ENCODE measurements at regions not wholly inside any gene's neighbourhood (a gene's known extent, or its start where the extent isn't known, plus 50 kb on each side); places are given as distances from the start of the nearest gene placed in this dataset.

DNA sequence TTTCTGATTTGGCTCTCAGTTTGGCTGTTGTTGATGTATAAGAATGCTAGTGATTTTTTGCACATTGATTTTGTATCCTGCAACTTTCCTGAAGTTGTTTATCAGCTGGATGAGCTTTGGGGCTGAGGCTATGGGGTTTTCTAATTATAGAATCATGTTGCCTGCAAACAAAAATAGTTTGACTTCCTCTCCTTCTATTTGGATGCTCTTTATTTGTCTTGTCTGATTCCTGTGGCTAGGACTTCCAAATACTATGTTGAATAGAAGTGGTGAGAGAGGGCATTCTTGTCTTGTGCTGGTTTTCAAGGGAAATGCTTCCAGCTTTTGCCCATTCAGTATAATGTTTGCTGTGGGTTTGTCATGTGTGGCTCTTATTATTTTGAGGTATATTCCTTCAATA lies 734.7 kb upstream of the FAM241A start:
- TF ChIP-seq, protein P1, sequence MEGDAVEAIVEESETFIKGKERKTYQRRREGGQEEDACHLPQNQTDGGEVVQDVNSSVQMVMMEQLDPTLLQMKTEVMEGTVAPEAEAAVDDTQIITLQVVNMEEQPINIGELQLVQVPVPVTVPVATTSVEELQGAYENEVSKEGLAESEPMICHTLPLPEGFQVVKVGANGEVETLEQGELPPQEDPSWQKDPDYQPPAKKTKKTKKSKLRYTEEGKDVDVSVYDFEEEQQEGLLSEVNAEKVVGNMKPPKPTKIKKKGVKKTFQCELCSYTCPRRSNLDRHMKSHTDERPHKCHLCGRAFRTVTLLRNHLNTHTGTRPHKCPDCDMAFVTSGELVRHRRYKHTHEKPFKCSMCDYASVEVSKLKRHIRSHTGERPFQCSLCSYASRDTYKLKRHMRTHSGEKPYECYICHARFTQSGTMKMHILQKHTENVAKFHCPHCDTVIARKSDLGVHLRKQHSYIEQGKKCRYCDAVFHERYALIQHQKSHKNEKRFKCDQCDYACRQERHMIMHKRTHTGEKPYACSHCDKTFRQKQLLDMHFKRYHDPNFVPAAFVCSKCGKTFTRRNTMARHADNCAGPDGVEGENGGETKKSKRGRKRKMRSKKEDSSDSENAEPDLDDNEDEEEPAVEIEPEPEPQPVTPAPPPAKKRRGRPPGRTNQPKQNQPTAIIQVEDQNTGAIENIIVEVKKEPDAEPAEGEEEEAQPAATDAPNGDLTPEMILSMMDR (conservative IDR thresholded peaks at IDR 0.05 in 1 of 2, IDR thresholded peaks at IDR 0.05 in 1 of 2; ENCODE audit: extremely low read depth in 1 of 2, insufficient read depth in 1 of 2, low read depth in 1 of 2, low read length in 2 of 2), result no peak
- no peak for TF ChIP-seq EZH2 (IDR thresholded peaks at IDR 0.05; ENCODE audit: borderline replicate concordance, low read length)

Data from mammary epithelial cell (primary cell).